ENCODE measurements at regions not wholly inside any gene's neighbourhood (a gene's known extent, or its start where the extent isn't known, plus 50 kb on each side); places are given as distances from the start of the nearest gene placed in this dataset.

DNA sequence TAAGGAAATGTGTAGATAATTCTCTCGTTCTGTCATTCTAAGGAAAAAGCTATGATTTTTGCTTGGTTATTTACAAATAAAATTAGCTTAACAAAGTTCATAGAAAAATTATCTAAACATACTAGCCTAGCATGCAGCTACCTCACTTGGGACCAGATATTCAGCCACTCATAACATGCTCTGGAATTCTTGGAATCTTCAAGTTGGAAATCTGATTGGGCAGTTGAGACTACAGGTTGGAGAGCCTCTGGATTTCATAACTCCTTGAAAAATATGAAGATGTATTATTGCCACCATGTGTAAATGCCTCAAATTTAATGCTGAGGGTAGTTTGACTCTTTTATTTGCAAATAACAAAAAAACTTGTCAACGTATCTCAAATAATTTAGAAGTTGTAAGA is 132.2 kb upstream of the GULP1 start:
- H3K27ac ChIP-seq: no peak overlapping the region
- in situ Hi-C loops (cut with MboI): no loop called here
- no peak for DNase-seq
- H3K4me1 ChIP-seq (ENCODE audit: insufficient read depth): peaks cover 14% of the 10 kb centered on the region
- no peak overlapping the region for H3K4me2 ChIP-seq (ENCODE audit: unreplicated experiment)
- no peak overlapping the region for H3K9ac ChIP-seq
- no peak for TF ChIP-seq EZH2 (IDR thresholded peaks at IDR 0.05; ENCODE audit: insufficient read depth, poor library complexity, severe bottlenecking)
- no peak for TF ChIP-seq EZH2phosphoT487 (IDR thresholded peaks at IDR 0.05; ENCODE audit: insufficient read depth, low read depth)
- H3K9me2 ChIP-seq (ENCODE audit: insufficient read depth): no peaks in the 10 kb centered on the region
- no peaks in the 10 kb centered on the region for H3F3A ChIP-seq (ENCODE audit: insufficient read depth)
- no peaks in the 10 kb centered on the region for H3K27me3 ChIP-seq (replicated peaks; ENCODE audit: insufficient read depth)
- H3K36me3 ChIP-seq (ENCODE audit: low read depth): no peaks in the 10 kb centered on the region
- no peaks in the 10 kb centered on the region for H4K20me1 ChIP-seq (ENCODE audit: insufficient read depth)
- no peaks in the 10 kb centered on the region for H3K9me3 ChIP-seq (ENCODE audit: low read depth)
- WGBS, 2 experiments (ENCODE audit: low coverage in 1 of 2, low lambda C conversion rate in 2 of 2, missing lambda C conversion rate in 2 of 2): 91 to 93% methylated on average over 2 of the region's 2 CpGs
- H2AFZ ChIP-seq: no peak overlapping the region
- H3K79me2 ChIP-seq (ENCODE audit: insufficient read depth): no peaks in the 10 kb centered on the region
- H3K4me3 ChIP-seq: no peak overlapping the region

DNA sequence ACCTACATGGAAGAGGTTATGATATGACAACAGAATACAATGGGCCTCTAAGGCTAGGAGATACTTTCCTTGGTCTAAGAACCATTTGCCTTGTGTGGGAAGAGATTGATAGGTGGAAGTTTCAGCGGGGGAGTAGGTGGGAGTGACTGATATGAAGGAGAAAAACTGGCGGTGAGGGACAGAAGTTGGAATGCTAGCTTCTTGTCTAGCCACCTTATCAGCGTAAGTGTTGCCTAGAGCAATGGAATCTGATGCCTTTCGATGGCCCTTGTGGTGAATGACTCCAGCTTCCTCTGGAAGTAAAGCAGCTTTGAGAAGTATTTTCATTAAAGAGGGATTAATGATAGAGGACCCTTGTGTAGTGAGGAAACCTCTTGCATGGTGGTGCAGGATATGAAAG is 121.3 kb upstream of the GULP1 start:
- Histone ChIP-seq H4K20me1 (ENCODE audit: insufficient read depth) (no peaks in the 10 kb centered on the region), H3K4me1 (ENCODE audit: insufficient read depth) (no peaks in the 10 kb centered on the region), H3K27ac (no peak overlapping the region), H3K9me3 (ENCODE audit: low read depth) (no peaks in the 10 kb centered on the region), H3K9ac (no peak overlapping the region), H3K27me3 (replicated peaks; ENCODE audit: insufficient read depth) (no peaks in the 10 kb centered on the region), H3K4me3 (no peak overlapping the region), H3K36me3 (ENCODE audit: low read depth) (no peaks in the 10 kb centered on the region), H3K4me2 (ENCODE audit: unreplicated experiment) (no peak overlapping the region), H3F3A (ENCODE audit: insufficient read depth) (no peaks in the 10 kb centered on the region), H3K9me2 (ENCODE audit: insufficient read depth) (no peaks in the 10 kb centered on the region), H2AFZ (no peak overlapping the region), H3K79me2 (ENCODE audit: insufficient read depth) (no peaks in the 10 kb centered on the region)
- no peak for TF ChIP-seq EZH2phosphoT487 (IDR thresholded peaks at IDR 0.05; ENCODE audit: insufficient read depth, low read depth)
- no peak for TF ChIP-seq EZH2 (IDR thresholded peaks at IDR 0.05; ENCODE audit: insufficient read depth, poor library complexity, severe bottlenecking)
- in situ Hi-C loops (cut with MboI): no loop called here
- 71 to 76% methylated on average over 4 of the region's 4 CpGs for WGBS, 2 experiments (ENCODE audit: low coverage in 1 of 2, low lambda C conversion rate in 2 of 2, missing lambda C conversion rate in 2 of 2)
- DNase-seq: no peak

DNA sequence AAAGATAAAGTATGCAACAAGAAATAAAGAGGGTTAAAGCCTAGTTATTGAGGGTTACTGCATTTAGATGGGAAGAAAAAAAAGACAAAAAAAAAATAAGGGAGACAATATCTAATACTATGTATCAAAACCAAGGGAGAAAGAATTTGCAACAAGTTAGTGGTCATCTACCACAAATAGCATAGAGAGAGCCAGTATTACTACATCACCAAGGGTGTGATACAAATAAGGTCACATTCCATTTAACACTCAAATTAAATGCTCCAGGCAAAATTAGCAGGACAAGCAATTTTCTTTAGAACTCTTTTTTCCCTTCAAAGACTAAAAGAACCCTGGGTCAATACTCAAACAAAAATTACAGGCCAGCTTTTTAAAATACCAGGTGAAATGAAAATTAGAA is 115.1 kb upstream of the GULP1 start:
- H3K4me2 ChIP-seq (ENCODE audit: unreplicated experiment): no peak overlapping the region
- no peaks in the 10 kb centered on the region for H3F3A ChIP-seq (ENCODE audit: insufficient read depth)
- H2AFZ ChIP-seq: peak overlapping the region; percentile 38; the same call in 1 of the 2 replicates
- in situ Hi-C loops (cut with MboI): no loop called here
- no peaks in the 10 kb centered on the region for H4K20me1 ChIP-seq (ENCODE audit: insufficient read depth)
- H3K79me2 ChIP-seq (ENCODE audit: insufficient read depth): no peaks in the 10 kb centered on the region
- no peaks in the 10 kb centered on the region for H3K9me2 ChIP-seq (ENCODE audit: insufficient read depth)
- DNase-seq: peak; percentile 31
- no peak overlapping the region for H3K27ac ChIP-seq
- no peaks in the 10 kb centered on the region for H3K9me3 ChIP-seq (ENCODE audit: low read depth)
- H3K4me3 ChIP-seq: no peak overlapping the region
- no peaks in the 10 kb centered on the region for H3K36me3 ChIP-seq (ENCODE audit: low read depth)
- no peaks in the 10 kb centered on the region for H3K27me3 ChIP-seq (replicated peaks; ENCODE audit: insufficient read depth)
- H3K9ac ChIP-seq: no peak overlapping the region
- TF ChIP-seq EZH2phosphoT487 (IDR thresholded peaks at IDR 0.05; ENCODE audit: insufficient read depth, low read depth): no peak
- no peak for TF ChIP-seq EZH2 (IDR thresholded peaks at IDR 0.05; ENCODE audit: insufficient read depth, poor library complexity, severe bottlenecking)
- no peaks in the 10 kb centered on the region for H3K4me1 ChIP-seq (ENCODE audit: insufficient read depth)

DNA sequence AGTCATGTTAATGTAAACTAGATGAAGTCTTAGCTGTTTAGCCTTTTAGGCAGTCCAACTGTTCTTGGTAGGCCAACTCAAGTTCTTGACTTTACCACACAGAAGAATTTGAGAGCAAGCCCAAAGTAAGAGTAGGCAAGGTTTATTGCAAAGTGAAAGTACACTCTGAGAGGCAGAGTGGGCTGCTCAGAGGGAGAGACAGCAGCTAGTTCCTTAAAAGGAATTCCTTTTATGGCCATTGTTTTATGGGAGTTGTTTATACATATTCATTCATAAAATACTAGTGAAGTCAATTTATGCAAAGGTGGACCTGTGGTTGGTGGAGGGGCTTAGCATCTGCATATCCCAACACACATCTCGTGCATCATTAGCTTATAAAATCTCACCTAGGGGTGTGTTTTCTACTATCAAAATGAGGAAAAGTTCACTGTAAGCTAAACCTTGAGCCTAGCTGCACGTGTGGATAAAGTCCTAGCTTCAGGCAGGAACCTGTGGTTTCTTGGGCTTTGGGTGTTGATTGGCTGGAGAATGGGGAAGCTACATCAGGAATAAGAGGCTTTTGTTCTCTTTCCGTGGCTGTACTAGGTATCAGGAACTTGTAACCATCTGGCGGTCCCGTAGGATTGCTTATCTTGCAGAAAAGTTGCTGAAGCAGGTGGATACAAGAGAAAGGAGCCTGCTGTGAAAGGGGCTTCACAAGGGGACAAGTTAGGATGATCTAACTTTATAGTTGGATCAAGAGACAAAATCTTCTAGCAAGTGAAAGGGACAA is 110.4 kb upstream of the GULP1 start:
- H3K27me3 ChIP-seq (replicated peaks; ENCODE audit: insufficient read depth): no peaks in the 10 kb centered on the region
- H4K20me1 ChIP-seq (ENCODE audit: insufficient read depth): no peaks in the 10 kb centered on the region
- DNase-seq: no peak
- no peaks in the 10 kb centered on the region for H3F3A ChIP-seq (ENCODE audit: insufficient read depth)
- no peak overlapping the region for H3K9ac ChIP-seq
- no peak overlapping the region for H3K4me3 ChIP-seq
- H3K27ac ChIP-seq: no peak overlapping the region
- no peaks in the 10 kb centered on the region for H3K9me2 ChIP-seq (ENCODE audit: insufficient read depth)
- in situ Hi-C loops (cut with MboI): no loop called here
- no peaks in the 10 kb centered on the region for H3K36me3 ChIP-seq (ENCODE audit: low read depth)
- TF ChIP-seq EZH2 (IDR thresholded peaks at IDR 0.05; ENCODE audit: insufficient read depth, poor library complexity, severe bottlenecking): no peak
- TF ChIP-seq EZH2phosphoT487 (IDR thresholded peaks at IDR 0.05; ENCODE audit: insufficient read depth, low read depth): no peak
- H2AFZ ChIP-seq: peak overlapping the region; percentile 43
- WGBS, 2 experiments (ENCODE audit: low coverage in 1 of 2, low lambda C conversion rate in 2 of 2, missing lambda C conversion rate in 2 of 2): 53 to 65% methylated on average over 5 of the region's 5 CpGs
- no peaks in the 10 kb centered on the region for H3K79me2 ChIP-seq (ENCODE audit: insufficient read depth)
- H3K9me3 ChIP-seq (ENCODE audit: low read depth): no peaks in the 10 kb centered on the region
- no peaks in the 10 kb centered on the region for H3K4me1 ChIP-seq (ENCODE audit: insufficient read depth)
- H3K4me2 ChIP-seq (ENCODE audit: unreplicated experiment): no peak overlapping the region

All from GM23248 (cell line).